A549 (cell line): ENCODE measurements at regions not wholly inside any gene's neighbourhood (a gene's known extent, or its start where the extent isn't known, plus 50 kb on each side); places are given as distances from the start of the nearest gene placed in this dataset.

Source experiments
- ATAC-seq, 2 experiments: fragments of 200-7000 bp in 1 of 2; fragments of >200 bp in 1 of 2; cut with Nextera tagmentation in 1 of 2; cut with Tn5 transposase in 1 of 2; 3 replicates each; pipeline versions ENCODE4 v1.8.0 to v1.9.1; 2018 to 2020; ENCODE audit warnings: mild to moderate bottlenecking in 1 of 2, moderate library complexity in 1 of 2
- CTCF ChIA-PET: fragments of 300-600 bp; sonication (Branson Sonifier 250); formaldehyde crosslinking; extraction: SDS; loops from one replicate; lab custom pipeline; 2021; ENCODE audit warnings: antibody characterized with exemption, inconsistent platforms; lab: Yijun Ruan, JAX
- POLR2A ChIA-PET: fragments of 350-600 bp; formaldehyde crosslinking; extraction: SDS; loops from one replicate; lab custom pipeline; 2021; ENCODE audit warnings: antibody characterized with exemption, inconsistent platforms; lab: Yijun Ruan, JAX
- DNase-seq, 2 experiments: peaks; one replicate each; pipeline versions ENCODE4 v3.0.0 to v3.0.0-alpha.2; 2011 to 2016; ENCODE audit warnings: low read depth in 1 of 2, low spot score in 1 of 2
- FAIRE-seq: peaks from 2 replicates; lab custom pipeline; 2011; peaks lifted over from hg19 to GRCh38; lab: Jason Lieb, UNC
- H3K27ac ChIP-seq, 2 experiments: fragments of >200 bp; sonication (Bioruptor Twin); formaldehyde crosslinking; 3 replicates each; pipeline ENCODE4 v1.5.1; 2016 to 2017
- H3K4me1 ChIP-seq: fragments of >200 bp; sonication (Bioruptor Twin); formaldehyde crosslinking; 3 replicates; pipeline ENCODE4 v1.6.1; 2016
- H3K4me2 ChIP-seq: fragments of >200 bp; sonication (Bioruptor Twin); formaldehyde crosslinking; 3 replicates; pipeline ENCODE4 v1.6.1; 2016
- H3K4me3 ChIP-seq: fragments of >200 bp; sonication (Bioruptor Twin); formaldehyde crosslinking; 3 replicates; pipeline ENCODE4 v1.5.1; 2016
- H3K9me3 ChIP-seq: fragments of >200 bp; sonication (Bioruptor Twin); formaldehyde crosslinking; 3 replicates; pipeline ENCODE4 v1.6.1; 2016
- CEBPB ChIP-seq, 2 experiments: fragments of >200 bp in 1 of 2; sonication (Bioruptor Twin) in 1 of 2; formaldehyde crosslinking in 1 of 2; IDR thresholded peaks; 2 replicates each; pipeline ENCODE4 v1.6.1; 2012 to 2016
- CHD4 ChIP-seq: fragments of 200-600 bp; sonication (generic); IDR thresholded peaks from 2 replicates; pipeline ENCODE4 v1.6.1; 2016; ENCODE audit warnings: antibody characterized with exemption, mild to moderate bottlenecking, borderline replicate concordance
- EHF ChIP-seq: fragments of 250-450 bp; sonication (Bioruptor Pico); IDR thresholded peaks from 2 replicates; pipeline ENCODE4 v1.5.0; 2020; ENCODE audit warnings: mild to moderate bottlenecking
- EP300 ChIP-seq, 2 experiments: fragments of >200 bp; sonication (Bioruptor Twin); formaldehyde crosslinking; IDR thresholded peaks; 2 replicates in 1 of 2; 3 replicates in 1 of 2; pipeline ENCODE4 v1.6.1; 2016 to 2017
- GATA3 ChIP-seq: IDR thresholded peaks from 2 replicates; pipeline ENCODE4 v1.6.1; 2012; ENCODE audit warnings: borderline replicate concordance
- HOXA7 ChIP-seq: fragments of 250-450 bp; sonication (Bioruptor Pico); IDR thresholded peaks from 2 replicates; pipeline ENCODE4 v1.5.0; 2020; ENCODE audit warnings: mild to moderate bottlenecking, moderate library complexity
- HOXB5 ChIP-seq: fragments of 250-450 bp; sonication (Bioruptor Pico); IDR thresholded peaks from 2 replicates; pipeline ENCODE4 v1.5.0; 2020; ENCODE audit warnings: mild to moderate bottlenecking, moderate library complexity
- JUN ChIP-seq, 2 experiments: fragments of >200 bp; sonication (Bioruptor Twin); formaldehyde crosslinking; IDR thresholded peaks; 2 replicates in 1 of 2; 3 replicates in 1 of 2; pipeline ENCODE4 v1.6.1; 2016 to 2017
- KDM1A ChIP-seq: fragments of 200-600 bp; sonication (generic); IDR thresholded peaks from 2 replicates; pipeline ENCODE4 v1.6.1; 2016; ENCODE audit warnings: low read depth, mild to moderate bottlenecking
- KDM5A ChIP-seq: fragments of 200-600 bp; sonication (generic); IDR thresholded peaks from 2 replicates; pipeline ENCODE4 v1.6.1; 2016; ENCODE audit warnings: antibody characterized with exemption, mild to moderate bottlenecking
- MAZ ChIP-seq: fragments of 150-350 bp; IDR thresholded peaks from 2 replicates; pipeline ENCODE4 v1.6.1; 2014; ENCODE audit warnings: antibody characterized with exemption, low read depth, low read length, borderline replicate concordance
- NR3C1 ChIP-seq: fragments of >200 bp; sonication (Bioruptor Twin); formaldehyde crosslinking; IDR thresholded peaks from 3 replicates; pipeline ENCODE4 v1.6.1; 2017
- SREBF2 ChIP-seq: fragments of 450-650 bp; IDR thresholded peaks from 2 replicates; pipeline ENCODE4 v1.6.1; 2014; ENCODE audit warnings: mild to moderate bottlenecking, moderate library complexity
- TP53 ChIP-seq: fragments of 250-450 bp; sonication (Bioruptor Pico); IDR thresholded peaks from 2 replicates; pipeline ENCODE4 v1.5.0; 2021; ENCODE audit warnings: mild to moderate bottlenecking, moderate library complexity
- ZFP36 ChIP-seq: fragments of 450-650 bp; IDR thresholded peaks from 2 replicates; pipeline ENCODE4 v1.6.1; 2014; ENCODE audit warnings: borderline replicate concordance; ENCODE audit not compliant: partially characterized antibody
- ZSCAN20 ChIP-seq: fragments of 250-450 bp; sonication (Bioruptor Pico); IDR thresholded peaks from 2 replicates; pipeline ENCODE4 v1.8.0; 2022; ENCODE audit warnings: mild to moderate bottlenecking, moderate library complexity
- WGBS: methylation state at CpG from one replicate; pipeline ENCODE4 v1.1.6; 2017; ENCODE audit errors: missing lambda C conversion rate; 5-methylcytosine and 5-hydroxymethylcytosine counted together
- TF ChIP-seq, protein P1 (sequence below): fragments of 150-350 bp; IDR thresholded peaks from 2 replicates; pipeline ENCODE4 v1.6.1; 2014; ENCODE audit warnings: low read depth, mild to moderate bottlenecking, low read length
- TF ChIP-seq, protein P2 (sequence below): fragments of >200 bp; sonication (Bioruptor Twin); formaldehyde crosslinking; IDR thresholded peaks from 3 replicates; pipeline ENCODE4 v1.5.1; 2016
- TF ChIP-seq, protein P3 (sequence below): fragments of >200 bp; sonication (Bioruptor Twin); formaldehyde crosslinking; IDR thresholded peaks from 3 replicates; pipeline ENCODE4 v1.6.1; 2016
- TF ChIP-seq, protein P4 (sequence below): IDR thresholded peaks from 2 replicates; pipeline ENCODE4 v1.6.1; 2012
- TF ChIP-seq, protein P5 (sequence below): fragments of 450-650 bp; IDR thresholded peaks from 2 replicates; pipeline ENCODE4 v1.6.1; 2014; ENCODE audit warnings: antibody characterized with exemption
- TF ChIP-seq, protein P6 (sequence below): fragments of >200 bp; sonication (Bioruptor Twin); formaldehyde crosslinking; IDR thresholded peaks from 2 replicates; pipeline ENCODE4 v1.6.1; 2016

DNA sequence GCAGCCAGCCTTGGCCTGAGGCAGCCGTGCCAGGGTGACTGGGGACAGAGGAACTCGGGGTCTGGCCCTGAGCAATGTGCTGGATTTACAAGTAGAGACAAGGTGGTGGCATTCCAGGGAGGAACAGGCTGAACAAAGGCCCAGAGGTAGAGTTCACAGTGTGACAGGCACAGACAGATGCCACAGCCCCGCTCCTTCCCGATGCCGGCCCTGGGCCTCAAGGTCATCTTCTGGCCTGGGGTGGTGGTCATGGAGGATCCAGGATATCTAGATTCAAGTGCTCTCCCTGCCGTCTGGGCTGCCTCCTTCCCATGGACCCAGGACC lies 68.9 kb upstream of the COL13A1 start:
- H3K4me1 ChIP-seq: peaks cover 32% of the 10 kb centered on the region
- POLR2A ChIA-PET: no interaction called here
- H3K9me3 ChIP-seq: no peaks in the 10 kb centered on the region
- CTCF ChIA-PET: interaction anchor here (2.0 kb wide), 1 partner anchor 67 kb away, joined by 9 read pairs; no protein-coding TSS in a partner anchor
- H3K4me2 ChIP-seq: no peak overlapping the region
- WGBS: 84% methylated on average over 6 of the region's 6 CpGs
- no peak overlapping the region for H3K4me3 ChIP-seq
- DNase-seq (no peak), ATAC-seq (no peak), FAIRE-seq (no peak)
- H3K27ac ChIP-seq: no peak overlapping the region; a peak in 1 of 6 replicates
- TF ChIP-seq ZSCAN20 (CRISPR knock-in tag) (no peak), ZFP36 (no peak), TP53 (CRISPR knock-in tag) (no peak), SREBF2 (no peak), GATA3 (no peak), HOXA7 (no peak), NR3C1 (no peak), JUN (IDR thresholded peaks at IDR 0.05) (no peak), EP300 (IDR thresholded peaks at IDR 0.05) (no peak), EHF (CRISPR knock-in tag) (no peak), HOXB5 (CRISPR knock-in tag) (no peak), KDM5A (no peak), MAZ (no peak), KDM1A (no peak), CEBPB (IDR thresholded peaks at IDR 0.05) (no peak)
- TF ChIP-seq, protein P1, sequence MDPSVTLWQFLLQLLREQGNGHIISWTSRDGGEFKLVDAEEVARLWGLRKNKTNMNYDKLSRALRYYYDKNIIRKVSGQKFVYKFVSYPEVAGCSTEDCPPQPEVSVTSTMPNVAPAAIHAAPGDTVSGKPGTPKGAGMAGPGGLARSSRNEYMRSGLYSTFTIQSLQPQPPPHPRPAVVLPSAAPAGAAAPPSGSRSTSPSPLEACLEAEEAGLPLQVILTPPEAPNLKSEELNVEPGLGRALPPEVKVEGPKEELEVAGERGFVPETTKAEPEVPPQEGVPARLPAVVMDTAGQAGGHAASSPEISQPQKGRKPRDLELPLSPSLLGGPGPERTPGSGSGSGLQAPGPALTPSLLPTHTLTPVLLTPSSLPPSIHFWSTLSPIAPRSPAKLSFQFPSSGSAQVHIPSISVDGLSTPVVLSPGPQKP: no peak
- TF ChIP-seq, protein P2, sequence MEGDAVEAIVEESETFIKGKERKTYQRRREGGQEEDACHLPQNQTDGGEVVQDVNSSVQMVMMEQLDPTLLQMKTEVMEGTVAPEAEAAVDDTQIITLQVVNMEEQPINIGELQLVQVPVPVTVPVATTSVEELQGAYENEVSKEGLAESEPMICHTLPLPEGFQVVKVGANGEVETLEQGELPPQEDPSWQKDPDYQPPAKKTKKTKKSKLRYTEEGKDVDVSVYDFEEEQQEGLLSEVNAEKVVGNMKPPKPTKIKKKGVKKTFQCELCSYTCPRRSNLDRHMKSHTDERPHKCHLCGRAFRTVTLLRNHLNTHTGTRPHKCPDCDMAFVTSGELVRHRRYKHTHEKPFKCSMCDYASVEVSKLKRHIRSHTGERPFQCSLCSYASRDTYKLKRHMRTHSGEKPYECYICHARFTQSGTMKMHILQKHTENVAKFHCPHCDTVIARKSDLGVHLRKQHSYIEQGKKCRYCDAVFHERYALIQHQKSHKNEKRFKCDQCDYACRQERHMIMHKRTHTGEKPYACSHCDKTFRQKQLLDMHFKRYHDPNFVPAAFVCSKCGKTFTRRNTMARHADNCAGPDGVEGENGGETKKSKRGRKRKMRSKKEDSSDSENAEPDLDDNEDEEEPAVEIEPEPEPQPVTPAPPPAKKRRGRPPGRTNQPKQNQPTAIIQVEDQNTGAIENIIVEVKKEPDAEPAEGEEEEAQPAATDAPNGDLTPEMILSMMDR: no peak
- TF ChIP-seq, protein P3, sequence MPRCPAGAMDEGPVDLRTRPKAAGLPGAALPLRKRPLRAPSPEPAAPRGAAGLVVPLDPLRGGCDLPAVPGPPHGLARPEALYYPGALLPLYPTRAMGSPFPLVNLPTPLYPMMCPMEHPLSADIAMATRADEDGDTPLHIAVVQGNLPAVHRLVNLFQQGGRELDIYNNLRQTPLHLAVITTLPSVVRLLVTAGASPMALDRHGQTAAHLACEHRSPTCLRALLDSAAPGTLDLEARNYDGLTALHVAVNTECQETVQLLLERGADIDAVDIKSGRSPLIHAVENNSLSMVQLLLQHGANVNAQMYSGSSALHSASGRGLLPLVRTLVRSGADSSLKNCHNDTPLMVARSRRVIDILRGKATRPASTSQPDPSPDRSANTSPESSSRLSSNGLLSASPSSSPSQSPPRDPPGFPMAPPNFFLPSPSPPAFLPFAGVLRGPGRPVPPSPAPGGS: no peak
- TF ChIP-seq, protein P4, sequence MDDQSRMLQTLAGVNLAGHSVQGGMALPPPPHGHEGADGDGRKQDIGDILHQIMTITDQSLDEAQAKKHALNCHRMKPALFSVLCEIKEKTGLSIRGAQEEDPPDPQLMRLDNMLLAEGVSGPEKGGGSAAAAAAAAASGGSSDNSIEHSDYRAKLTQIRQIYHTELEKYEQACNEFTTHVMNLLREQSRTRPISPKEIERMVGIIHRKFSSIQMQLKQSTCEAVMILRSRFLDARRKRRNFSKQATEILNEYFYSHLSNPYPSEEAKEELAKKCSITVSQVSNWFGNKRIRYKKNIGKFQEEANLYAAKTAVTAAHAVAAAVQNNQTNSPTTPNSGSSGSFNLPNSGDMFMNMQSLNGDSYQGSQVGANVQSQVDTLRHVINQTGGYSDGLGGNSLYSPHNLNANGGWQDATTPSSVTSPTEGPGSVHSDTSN: no peak
- TF ChIP-seq, protein P5, sequence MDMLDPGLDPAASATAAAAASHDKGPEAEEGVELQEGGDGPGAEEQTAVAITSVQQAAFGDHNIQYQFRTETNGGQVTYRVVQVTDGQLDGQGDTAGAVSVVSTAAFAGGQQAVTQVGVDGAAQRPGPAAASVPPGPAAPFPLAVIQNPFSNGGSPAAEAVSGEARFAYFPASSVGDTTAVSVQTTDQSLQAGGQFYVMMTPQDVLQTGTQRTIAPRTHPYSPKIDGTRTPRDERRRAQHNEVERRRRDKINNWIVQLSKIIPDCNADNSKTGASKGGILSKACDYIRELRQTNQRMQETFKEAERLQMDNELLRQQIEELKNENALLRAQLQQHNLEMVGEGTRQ: no peak

DNA sequence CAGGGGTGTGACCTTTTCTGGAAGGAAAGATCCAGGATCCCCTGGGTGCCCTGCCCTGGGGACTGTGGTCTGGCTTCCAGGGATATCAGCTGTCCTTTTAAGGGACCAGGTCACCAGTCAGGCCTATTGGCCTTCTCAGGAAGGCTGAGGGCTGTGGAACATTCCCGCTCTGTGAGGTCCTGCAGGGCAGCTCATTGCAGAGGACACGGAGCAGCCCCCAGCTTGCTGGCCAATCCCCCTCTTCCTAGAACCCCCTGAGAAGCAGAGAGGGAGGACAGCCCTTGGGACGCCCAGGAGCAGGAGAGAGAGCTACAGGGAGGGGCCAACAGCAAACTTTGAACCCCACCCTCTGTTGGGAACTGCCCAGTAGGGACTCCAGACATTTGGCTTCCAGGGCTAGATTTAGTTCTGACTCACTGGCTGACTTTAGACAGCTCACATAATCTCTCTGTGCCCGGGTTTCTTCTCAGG lies 67.9 kb upstream of the COL13A1 start:
- FAIRE-seq: no peak
- no peak overlapping the region; a peak in 2 of 6 replicates for H3K27ac ChIP-seq
- POLR2A ChIA-PET: interaction anchor here (0.6 kb wide), 1 partner anchor 31 kb away, joined by 3 read pairs; no protein-coding TSS in a partner anchor

More for the DNA sequence above, 67.9 kb upstream of the COL13A1 start:
- peak overlapping the region; percentile 3; the same call in 1 of the 3 replicates for H3K4me2 ChIP-seq
- DNase-seq (peak; percentile 31 to 35), ATAC-seq (peak in 1 of 2 experiments; percentile 73; a peak in 4 of 6 replicates)
- no peak overlapping the region for H3K4me3 ChIP-seq
- peaks cover 24% of the 10 kb centered on the region for H3K4me1 ChIP-seq
- TF ChIP-seq KDM5A (no peak), CHD4 (no peak), ZSCAN20 (CRISPR knock-in tag) (no peak)
- TF ChIP-seq, protein P6, sequence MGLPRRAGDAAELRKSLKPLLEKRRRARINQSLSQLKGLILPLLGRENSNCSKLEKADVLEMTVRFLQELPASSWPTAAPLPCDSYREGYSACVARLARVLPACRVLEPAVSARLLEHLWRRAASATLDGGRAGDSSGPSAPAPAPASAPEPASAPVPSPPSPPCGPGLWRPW: no peak
- 49% methylated on average over 4 of the region's 4 CpGs for WGBS
- CTCF ChIA-PET: interaction anchor here (0.6 to 2.0 kb wide), 7 partner anchors 9 to 184 kb away, joined by 3 to 9 read pairs (median 3); no protein-coding TSS in a partner anchor
- no peaks in the 10 kb centered on the region for H3K9me3 ChIP-seq
